ENCODE measurements at regions not wholly inside any gene's neighbourhood (a gene's known extent, or its start where the extent isn't known, plus 50 kb on each side); places are given as distances from the start of the nearest gene placed in this dataset.

DNA sequence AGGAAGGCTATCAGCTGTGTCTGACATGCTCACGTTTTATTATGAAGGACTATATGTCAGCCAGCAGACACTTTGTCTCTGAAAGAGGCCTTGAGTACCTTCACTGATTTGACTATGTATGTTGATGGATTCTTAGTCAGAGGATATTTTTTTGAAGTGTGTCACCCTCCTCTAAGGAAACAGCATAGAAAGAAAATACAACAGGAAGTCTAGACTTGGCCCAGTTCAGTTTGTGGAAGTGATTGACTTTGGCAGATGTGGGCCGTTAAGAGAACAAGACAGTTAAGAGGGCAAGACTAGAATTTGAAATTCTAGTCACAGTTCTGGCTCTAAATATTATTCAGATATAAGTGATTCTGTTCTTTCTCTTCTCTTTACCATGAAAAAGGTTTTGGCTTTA lies 471.5 kb downstream of the CDH8 start:
- TF ChIP-seq, protein P1, sequence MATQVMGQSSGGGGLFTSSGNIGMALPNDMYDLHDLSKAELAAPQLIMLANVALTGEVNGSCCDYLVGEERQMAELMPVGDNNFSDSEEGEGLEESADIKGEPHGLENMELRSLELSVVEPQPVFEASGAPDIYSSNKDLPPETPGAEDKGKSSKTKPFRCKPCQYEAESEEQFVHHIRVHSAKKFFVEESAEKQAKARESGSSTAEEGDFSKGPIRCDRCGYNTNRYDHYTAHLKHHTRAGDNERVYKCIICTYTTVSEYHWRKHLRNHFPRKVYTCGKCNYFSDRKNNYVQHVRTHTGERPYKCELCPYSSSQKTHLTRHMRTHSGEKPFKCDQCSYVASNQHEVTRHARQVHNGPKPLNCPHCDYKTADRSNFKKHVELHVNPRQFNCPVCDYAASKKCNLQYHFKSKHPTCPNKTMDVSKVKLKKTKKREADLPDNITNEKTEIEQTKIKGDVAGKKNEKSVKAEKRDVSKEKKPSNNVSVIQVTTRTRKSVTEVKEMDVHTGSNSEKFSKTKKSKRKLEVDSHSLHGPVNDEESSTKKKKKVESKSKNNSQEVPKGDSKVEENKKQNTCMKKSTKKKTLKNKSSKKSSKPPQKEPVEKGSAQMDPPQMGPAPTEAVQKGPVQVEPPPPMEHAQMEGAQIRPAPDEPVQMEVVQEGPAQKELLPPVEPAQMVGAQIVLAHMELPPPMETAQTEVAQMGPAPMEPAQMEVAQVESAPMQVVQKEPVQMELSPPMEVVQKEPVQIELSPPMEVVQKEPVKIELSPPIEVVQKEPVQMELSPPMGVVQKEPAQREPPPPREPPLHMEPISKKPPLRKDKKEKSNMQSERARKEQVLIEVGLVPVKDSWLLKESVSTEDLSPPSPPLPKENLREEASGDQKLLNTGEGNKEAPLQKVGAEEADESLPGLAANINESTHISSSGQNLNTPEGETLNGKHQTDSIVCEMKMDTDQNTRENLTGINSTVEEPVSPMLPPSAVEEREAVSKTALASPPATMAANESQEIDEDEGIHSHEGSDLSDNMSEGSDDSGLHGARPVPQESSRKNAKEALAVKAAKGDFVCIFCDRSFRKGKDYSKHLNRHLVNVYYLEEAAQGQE (IDR thresholded peaks at IDR 0.05; ENCODE audit: insufficient read depth in 1 of 2, low read depth in 2 of 2, low read length in 2 of 2), result no peak
- TF ChIP-seq TAF1 (IDR thresholded peaks at IDR 0.05; ENCODE audit: borderline replicate concordance, insufficient read depth, low read length), result no peak
- no peak for TF ChIP-seq FOXP2 (optimal IDR thresholded peaks at IDR 0.05; ENCODE audit: borderline replicate concordance, extremely low read depth, extremely low read length, insufficient read depth)
- TF ChIP-seq SIN3A (IDR thresholded peaks at IDR 0.05; ENCODE audit: borderline replicate concordance, insufficient read depth, low read length), result no peak
- TF ChIP-seq POLR2AphosphoS5 (IDR thresholded peaks at IDR 0.05; ENCODE audit: low read depth, low read length), result no peak

DNA sequence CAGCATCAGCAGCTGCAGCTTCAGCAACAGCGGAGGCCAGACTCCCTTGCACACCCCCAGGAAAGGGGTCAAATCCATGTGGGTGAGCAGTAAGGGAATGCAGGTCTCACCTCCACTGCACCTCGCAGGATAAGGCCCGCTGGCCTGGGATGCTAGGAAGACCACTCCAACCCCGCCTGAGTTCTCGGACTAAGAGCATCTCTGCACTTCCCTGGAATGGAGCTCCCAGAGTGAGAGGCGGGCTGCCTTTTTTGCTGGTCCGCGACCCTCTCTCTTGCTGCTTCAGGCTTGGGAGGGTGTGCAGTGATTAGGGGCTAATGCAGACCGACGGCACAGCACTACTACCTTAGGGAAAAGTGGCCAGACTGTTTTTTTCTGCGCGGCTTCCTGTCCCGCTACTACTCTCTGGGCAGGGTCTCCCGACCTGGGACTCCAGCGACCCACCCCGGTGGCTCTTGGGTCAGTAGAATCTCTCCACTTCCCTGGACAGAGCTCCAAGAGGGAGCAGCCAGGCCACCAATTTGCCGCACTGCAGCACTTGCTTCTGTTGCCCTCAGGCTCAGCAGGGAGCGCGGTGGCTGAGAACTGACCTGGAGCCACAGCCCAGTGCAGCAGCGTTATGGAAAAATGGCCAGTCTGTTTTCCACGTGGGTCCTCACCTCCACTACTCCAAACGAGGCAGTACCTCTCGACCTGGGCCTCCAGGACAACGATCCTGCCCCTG lies 480.4 kb downstream of the CDH8 start:
- TF ChIP-seq, protein P1 (IDR thresholded peaks at IDR 0.05; ENCODE audit: insufficient read depth in 1 of 2, low read depth in 2 of 2, low read length in 2 of 2), result no peak
- TF ChIP-seq FOXP2 (optimal IDR thresholded peaks at IDR 0.05; ENCODE audit: borderline replicate concordance, extremely low read depth, extremely low read length, insufficient read depth), result no peak

DNA sequence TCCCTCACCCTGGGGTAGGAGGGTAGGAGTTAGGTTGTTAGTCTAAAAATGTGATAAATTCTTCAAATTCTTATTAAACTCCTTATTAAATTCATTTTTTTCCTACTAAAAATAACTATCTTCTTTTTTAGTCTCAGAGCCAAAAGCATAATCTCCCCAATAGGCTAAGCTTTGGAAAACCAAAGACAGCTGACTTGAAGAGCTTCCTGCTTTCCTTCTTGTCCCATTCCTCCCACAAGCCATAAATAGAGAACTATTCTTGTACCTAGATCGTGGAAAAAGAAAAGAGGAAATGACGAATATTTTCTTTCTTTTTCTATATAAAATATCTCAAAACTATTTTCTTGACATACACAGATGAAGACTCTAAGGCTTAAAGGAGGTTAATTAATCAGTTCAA lies 486.9 kb downstream of the CDH8 start:
- TF ChIP-seq TAF1 (IDR thresholded peaks at IDR 0.05; ENCODE audit: borderline replicate concordance, insufficient read depth, low read length), result no peak
- TF ChIP-seq SIN3A (IDR thresholded peaks at IDR 0.05; ENCODE audit: borderline replicate concordance, insufficient read depth, low read length), result no peak
- TF ChIP-seq, protein P1 (IDR thresholded peaks at IDR 0.05; ENCODE audit: insufficient read depth in 1 of 2, low read depth in 2 of 2, low read length in 2 of 2), result no peak
- no peak for TF ChIP-seq FOXP2 (optimal IDR thresholded peaks at IDR 0.05; ENCODE audit: borderline replicate concordance, extremely low read depth, extremely low read length, insufficient read depth)
- no peak for TF ChIP-seq POLR2AphosphoS5 (IDR thresholded peaks at IDR 0.05; ENCODE audit: low read depth, low read length)

- TF ChIP-seq, protein P1 (IDR thresholded peaks at IDR 0.05; ENCODE audit: insufficient read depth in 1 of 2, low read depth in 2 of 2, low read length in 2 of 2), result no peak
- no peak for TF ChIP-seq TAF1 (IDR thresholded peaks at IDR 0.05; ENCODE audit: borderline replicate concordance, insufficient read depth, low read length)
- no peak for TF ChIP-seq FOXP2 (optimal IDR thresholded peaks at IDR 0.05; ENCODE audit: borderline replicate concordance, extremely low read depth, extremely low read length, insufficient read depth)
- TF ChIP-seq POLR2AphosphoS5 (IDR thresholded peaks at IDR 0.05; ENCODE audit: low read depth, low read length), result no peak
- no peak for TF ChIP-seq SIN3A (IDR thresholded peaks at IDR 0.05; ENCODE audit: borderline replicate concordance, insufficient read depth, low read length)
These were observed 488.6 kb downstream of the CDH8 start for GRCh38 chr16:61547626-61548025.

DNA sequence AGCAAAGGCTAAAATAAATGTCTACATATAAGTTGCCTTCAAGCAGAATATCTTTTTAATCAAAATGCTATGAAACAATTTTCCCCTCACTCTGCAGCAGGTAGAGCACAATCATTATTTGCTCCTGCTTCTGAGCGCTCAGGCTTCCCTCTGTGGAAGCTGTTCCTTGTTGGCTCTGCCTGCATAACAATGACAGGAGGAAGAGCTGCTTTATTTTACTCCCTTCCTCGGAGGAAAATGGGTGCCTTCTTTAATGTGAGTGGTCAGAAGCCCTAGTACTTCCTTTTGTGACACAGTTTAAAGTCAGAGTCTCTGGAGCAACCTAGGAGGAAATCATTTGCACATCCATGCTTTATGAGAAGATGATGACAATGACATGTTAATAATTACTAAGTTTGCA lies 492.1 kb downstream of the CDH8 start:
- TF ChIP-seq POLR2AphosphoS5 (IDR thresholded peaks at IDR 0.05; ENCODE audit: low read depth, low read length) (no peak), SIN3A (IDR thresholded peaks at IDR 0.05; ENCODE audit: borderline replicate concordance, insufficient read depth, low read length) (no peak), FOXP2 (optimal IDR thresholded peaks at IDR 0.05; ENCODE audit: borderline replicate concordance, extremely low read depth, extremely low read length, insufficient read depth) (no peak), TAF1 (IDR thresholded peaks at IDR 0.05; ENCODE audit: borderline replicate concordance, insufficient read depth, low read length) (no peak)
- TF ChIP-seq, protein P1 (IDR thresholded peaks at IDR 0.05; ENCODE audit: insufficient read depth in 1 of 2, low read depth in 2 of 2, low read length in 2 of 2), result no peak

All from PFSK-1 (cell line).